RWPE1 (cell line): ENCODE measurements at regions not wholly inside any gene's neighbourhood (a gene's known extent, or its start where the extent isn't known, plus 50 kb on each side); places are given as distances from the start of the nearest gene placed in this dataset.

Experiments used
- CTCF ChIA-PET: fragments of 350-600 bp; sonication (Branson Sonifier 250); formaldehyde crosslinking; extraction: SDS; loops from one replicate; lab custom pipeline; 2021; lab: Yijun Ruan, JAX
- POLR2A ChIA-PET: fragments of 400-600 bp; formaldehyde crosslinking; extraction: SDS; loops from one replicate; lab custom pipeline; 2020; ENCODE audit warnings: antibody characterized with exemption; ENCODE audit not compliant: low non-redundant PET; lab: Yijun Ruan, JAX
- DNase-seq: peaks from one replicate; pipeline ENCODE4 v3.0.0; 2012; ENCODE audit warnings: low spot score
- H3K27ac ChIP-seq: fragments of 450-650 bp; 2 replicates; pipeline ENCODE4 v1.5.1; 2017
- TF ChIP-seq, protein P1 (sequence below): fragments of 450-650 bp; conservative IDR thresholded peaks from 2 replicates; pipeline ENCODE4 v1.5.1; 2017; ENCODE audit warnings: low read depth, mild to moderate bottlenecking

DNA sequence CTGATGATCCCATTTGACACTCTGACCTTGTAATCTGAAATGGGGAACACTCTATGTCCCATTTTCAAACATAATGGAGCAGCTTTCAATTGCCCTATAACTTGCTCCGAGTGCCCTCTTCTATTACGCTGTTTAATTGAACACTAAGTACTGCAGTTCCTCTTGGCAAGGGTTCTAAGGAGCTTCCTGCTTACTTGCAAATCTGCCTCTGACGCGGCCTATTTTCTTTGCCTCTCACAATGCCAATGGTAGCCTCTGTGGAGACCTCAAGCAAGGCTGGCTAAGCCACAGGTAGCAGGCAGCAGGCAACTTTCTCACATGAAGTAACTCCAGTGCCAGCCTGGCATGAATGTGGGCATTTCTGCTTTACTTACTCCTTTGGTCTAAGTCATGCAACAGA, 443.4 kb upstream of the TRPC7 start:
- ChIA-PET POLR2A (no interaction called here), CTCF (interaction anchor here (0.7 kb wide), 1 partner anchor 442 kb away, joined by 4 read pairs; no protein-coding TSS in a partner anchor)
- TF ChIP-seq, protein P1, sequence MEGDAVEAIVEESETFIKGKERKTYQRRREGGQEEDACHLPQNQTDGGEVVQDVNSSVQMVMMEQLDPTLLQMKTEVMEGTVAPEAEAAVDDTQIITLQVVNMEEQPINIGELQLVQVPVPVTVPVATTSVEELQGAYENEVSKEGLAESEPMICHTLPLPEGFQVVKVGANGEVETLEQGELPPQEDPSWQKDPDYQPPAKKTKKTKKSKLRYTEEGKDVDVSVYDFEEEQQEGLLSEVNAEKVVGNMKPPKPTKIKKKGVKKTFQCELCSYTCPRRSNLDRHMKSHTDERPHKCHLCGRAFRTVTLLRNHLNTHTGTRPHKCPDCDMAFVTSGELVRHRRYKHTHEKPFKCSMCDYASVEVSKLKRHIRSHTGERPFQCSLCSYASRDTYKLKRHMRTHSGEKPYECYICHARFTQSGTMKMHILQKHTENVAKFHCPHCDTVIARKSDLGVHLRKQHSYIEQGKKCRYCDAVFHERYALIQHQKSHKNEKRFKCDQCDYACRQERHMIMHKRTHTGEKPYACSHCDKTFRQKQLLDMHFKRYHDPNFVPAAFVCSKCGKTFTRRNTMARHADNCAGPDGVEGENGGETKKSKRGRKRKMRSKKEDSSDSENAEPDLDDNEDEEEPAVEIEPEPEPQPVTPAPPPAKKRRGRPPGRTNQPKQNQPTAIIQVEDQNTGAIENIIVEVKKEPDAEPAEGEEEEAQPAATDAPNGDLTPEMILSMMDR, result no peak
- no peak overlapping the region for H3K27ac ChIP-seq
- DNase-seq, result no peak

DNA sequence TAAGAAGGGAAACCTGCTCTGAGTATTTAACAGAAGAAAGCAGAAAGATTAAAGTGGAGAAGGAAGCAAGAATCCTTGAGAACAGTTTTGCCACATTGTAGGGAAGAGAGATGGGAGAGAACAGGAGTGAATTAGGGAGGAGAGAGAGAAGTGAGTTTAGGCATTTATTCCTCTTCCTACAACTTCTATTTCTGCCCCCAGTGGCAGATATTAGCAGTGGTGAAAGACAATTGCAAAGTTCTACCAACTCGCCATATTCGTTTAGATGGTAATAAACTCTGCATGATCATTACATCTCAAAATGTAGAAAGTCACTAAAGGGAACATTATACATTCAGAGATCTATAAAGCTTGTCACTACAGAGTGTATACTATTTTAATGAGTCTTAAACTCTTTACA, 440.1 kb upstream of the TRPC7 start:
- ChIA-PET POLR2A (no interaction called here), CTCF (interaction anchor here (0.6 to 1.4 kb wide), 2 partner anchors 69 to 270 kb away, joined by 3 read pairs; no protein-coding TSS in a partner anchor)
- TF ChIP-seq, protein P1, result 0 out of 2 replicates have a peak, but pooled peaks have one; percentile 4
- no peak for DNase-seq
- no peak overlapping the region for H3K27ac ChIP-seq

DNA sequence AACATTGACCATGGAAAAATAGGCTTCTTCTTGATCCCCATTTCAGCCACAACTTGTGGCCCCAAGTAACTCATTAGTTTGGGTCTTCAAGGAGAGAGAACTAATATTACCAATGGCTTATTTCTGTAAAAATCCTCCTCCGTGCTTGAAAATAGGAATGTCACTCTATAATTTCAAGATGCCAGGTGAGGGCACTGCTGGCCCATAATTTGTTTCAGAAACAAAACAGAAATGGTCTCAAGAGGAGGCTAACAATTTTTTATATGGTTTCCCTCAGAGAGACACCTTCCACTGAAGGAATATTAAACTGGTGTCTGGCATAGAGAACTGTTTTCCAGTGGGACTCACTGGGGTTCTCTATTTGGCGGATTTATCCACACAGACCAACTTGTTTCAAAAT, 437.0 kb upstream of the TRPC7 start:
- no peak overlapping the region for H3K27ac ChIP-seq
- ChIA-PET CTCF (interaction anchor here (0.6 to 1.5 kb wide), 5 partner anchors 8 to 820 kb away, joined by 3 to 9 read pairs (median 3); partner anchors contain the start of gene SPOCK1), POLR2A (no interaction called here)
- TF ChIP-seq, protein P1, result no peak; the same call in 1 of the 2 replicates
- peak; percentile 32 for DNase-seq

DNA sequence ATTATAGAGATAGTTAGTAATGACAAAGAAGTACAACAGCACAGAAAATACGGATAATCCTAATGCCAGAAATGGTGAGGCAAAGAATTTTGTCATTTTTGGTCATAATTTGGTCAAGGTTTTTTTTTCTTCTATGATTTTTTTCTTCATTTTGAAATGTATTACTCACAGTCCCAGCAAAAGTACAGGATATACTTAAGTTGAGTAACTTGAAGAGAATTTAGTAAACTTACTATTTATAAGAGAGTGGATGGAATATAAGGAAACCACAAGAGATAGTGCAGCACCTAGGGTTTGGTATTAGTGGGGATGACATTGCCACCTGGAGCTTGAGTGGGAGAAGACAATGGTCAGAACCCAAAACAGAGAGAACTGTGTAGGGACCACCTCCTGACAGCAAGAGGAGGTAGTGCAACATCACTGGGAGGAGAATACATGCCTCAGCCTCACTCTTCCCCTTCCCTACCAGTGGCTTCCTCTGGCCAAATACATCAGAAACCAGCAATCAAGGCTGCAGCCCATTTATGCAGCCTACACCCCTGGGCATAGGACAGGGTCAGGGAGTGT, 434.5 kb upstream of the TRPC7 start:
- no peak for DNase-seq
- no peak overlapping the region for H3K27ac ChIP-seq
- ChIA-PET POLR2A (no interaction called here), CTCF (no interaction called here)
- TF ChIP-seq, protein P1, result no peak

DNA sequence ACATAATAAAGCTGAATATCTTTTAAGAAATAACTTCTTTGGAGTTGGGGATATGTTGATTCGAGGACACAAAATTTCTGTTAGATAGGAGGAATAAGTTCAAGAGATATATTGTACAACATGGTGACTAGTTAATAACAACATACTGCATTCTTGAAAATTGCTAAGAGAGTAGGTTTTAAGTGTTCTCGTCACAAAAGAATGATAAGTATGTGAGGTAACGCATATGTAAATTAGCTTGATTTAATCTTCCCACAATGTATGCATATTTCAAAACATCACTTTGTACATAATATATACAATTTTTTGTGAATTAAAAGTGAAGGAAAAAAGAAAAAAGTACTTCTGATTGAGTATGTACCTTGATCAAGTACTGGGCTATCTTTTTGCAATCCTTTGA, 428.0 kb upstream of the TRPC7 start:
- no peak for DNase-seq
- CTCF ChIA-PET, result no interaction called here
- no peak overlapping the region for H3K27ac ChIP-seq

DNA sequence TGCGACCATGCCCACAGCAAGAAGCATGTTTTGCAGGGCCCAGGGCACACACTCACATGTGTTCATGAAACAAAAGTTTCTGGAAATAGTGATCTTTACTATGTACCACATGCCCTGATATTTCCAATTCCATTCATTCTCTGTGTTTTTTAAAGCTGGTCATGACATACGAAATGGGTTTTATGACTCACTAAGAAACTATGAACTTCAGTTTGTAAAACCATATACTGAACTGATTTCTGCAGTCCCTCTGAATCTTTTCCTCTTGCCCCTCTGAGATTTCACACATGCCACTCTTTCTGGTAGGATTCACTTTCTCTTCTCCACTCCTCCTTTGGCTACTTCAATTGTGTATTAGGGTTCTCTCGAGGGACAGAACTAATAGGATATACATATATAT, 416.1 kb upstream of the TRPC7 start:
- no peak for DNase-seq
- no peak overlapping the region for H3K27ac ChIP-seq
- ChIA-PET POLR2A (no interaction called here), CTCF (interaction anchor here (0.7 kb wide), 1 partner anchor 12 kb away, joined by 3 read pairs; no protein-coding TSS in a partner anchor)
- TF ChIP-seq, protein P1, result no peak

More for the DNA sequence above, 428.0 kb upstream of the TRPC7 start:
- POLR2A ChIA-PET, result no interaction called here
- TF ChIP-seq, protein P1, result no peak
